ENCODE measurements at regions not wholly inside any gene's neighbourhood (a gene's known extent, or its start where the extent isn't known, plus 50 kb on each side); places are given as distances from the start of the nearest gene placed in this dataset.

- no peak for TF ChIP-seq POLR2A (IDR thresholded peaks at IDR 0.05)
- TF ChIP-seq, protein P1, sequence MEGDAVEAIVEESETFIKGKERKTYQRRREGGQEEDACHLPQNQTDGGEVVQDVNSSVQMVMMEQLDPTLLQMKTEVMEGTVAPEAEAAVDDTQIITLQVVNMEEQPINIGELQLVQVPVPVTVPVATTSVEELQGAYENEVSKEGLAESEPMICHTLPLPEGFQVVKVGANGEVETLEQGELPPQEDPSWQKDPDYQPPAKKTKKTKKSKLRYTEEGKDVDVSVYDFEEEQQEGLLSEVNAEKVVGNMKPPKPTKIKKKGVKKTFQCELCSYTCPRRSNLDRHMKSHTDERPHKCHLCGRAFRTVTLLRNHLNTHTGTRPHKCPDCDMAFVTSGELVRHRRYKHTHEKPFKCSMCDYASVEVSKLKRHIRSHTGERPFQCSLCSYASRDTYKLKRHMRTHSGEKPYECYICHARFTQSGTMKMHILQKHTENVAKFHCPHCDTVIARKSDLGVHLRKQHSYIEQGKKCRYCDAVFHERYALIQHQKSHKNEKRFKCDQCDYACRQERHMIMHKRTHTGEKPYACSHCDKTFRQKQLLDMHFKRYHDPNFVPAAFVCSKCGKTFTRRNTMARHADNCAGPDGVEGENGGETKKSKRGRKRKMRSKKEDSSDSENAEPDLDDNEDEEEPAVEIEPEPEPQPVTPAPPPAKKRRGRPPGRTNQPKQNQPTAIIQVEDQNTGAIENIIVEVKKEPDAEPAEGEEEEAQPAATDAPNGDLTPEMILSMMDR (IDR thresholded peaks at IDR 0.05): no peak
- Histone ChIP-seq H3K9me3 (no peaks in the 10 kb centered on the region), H3K4me3 (no peak overlapping the region), H3K36me3 (no peaks in the 10 kb centered on the region), H3K27me3 (replicated peaks; ENCODE audit: insufficient read depth) (no peaks in the 10 kb centered on the region), H3K4me1 (replicated peaks) (no peaks in the 10 kb centered on the region), H3K27ac (no peak overlapping the region)
- intact Hi-C loops (cut with DNase I): no loop called here
- no peak for DNase-seq (ENCODE audit: low spot score)
- 87% methylated on average over 4 of the region's 4 CpGs for WGBS
Measured at GRCh38 chr1:105492921-105493320, 1563.6 kb upstream of the PRMT6 start.

GRCh38 chr1:105516068-105516467 is 1540.4 kb upstream of the PRMT6 start:
- intact Hi-C loops (cut with DNase I): no loop called here
- Histone ChIP-seq H3K27ac (no peak overlapping the region), H3K4me1 (replicated peaks) (no peaks in the 10 kb centered on the region), H3K9me3 (no peaks in the 10 kb centered on the region), H3K4me3 (no peak overlapping the region), H3K27me3 (replicated peaks; ENCODE audit: insufficient read depth) (no peaks in the 10 kb centered on the region), H3K36me3 (no peaks in the 10 kb centered on the region)
- TF ChIP-seq, protein P1 (IDR thresholded peaks at IDR 0.05): no peak
- no peak for TF ChIP-seq POLR2AphosphoS5 (IDR thresholded peaks at IDR 0.05)
- no peak for TF ChIP-seq POLR2A (IDR thresholded peaks at IDR 0.05)
- DNase-seq (ENCODE audit: low spot score): no peak
- 90% methylated on average over 1 of the region's 1 CpG for WGBS

DNA sequence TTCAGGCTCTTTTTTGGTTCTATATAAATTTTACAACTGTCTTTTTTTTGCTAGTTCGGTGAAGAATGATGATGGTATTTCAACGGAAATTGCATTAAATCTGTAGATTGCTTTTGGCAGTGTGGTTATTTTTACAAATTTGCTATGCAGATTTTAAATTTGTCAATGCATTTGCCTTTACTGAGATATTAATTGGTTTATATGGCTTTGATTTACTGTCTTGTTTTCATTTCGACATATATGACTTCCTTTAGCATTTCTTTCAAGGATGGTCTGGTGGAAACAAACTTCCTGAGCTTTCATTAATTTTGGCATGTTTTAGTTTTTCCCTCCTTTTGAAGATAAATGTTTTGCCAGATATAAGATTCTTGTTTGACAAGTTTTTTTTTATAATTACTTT is 1522.5 kb upstream of the PRMT6 start:
- intact Hi-C loops (cut with DNase I): no loop called here
- no peaks in the 10 kb centered on the region for H3K9me3 ChIP-seq
- H3K4me1 ChIP-seq (replicated peaks): no peaks in the 10 kb centered on the region
- 61% methylated on average over 3 of the region's 3 CpGs for WGBS
- H3K27ac ChIP-seq: no peak overlapping the region
- no peak for DNase-seq (ENCODE audit: low spot score)
- H3K4me3 ChIP-seq: no peak overlapping the region
- no peaks in the 10 kb centered on the region for H3K27me3 ChIP-seq (replicated peaks; ENCODE audit: insufficient read depth)
- TF ChIP-seq, protein P1 (IDR thresholded peaks at IDR 0.05): no peak
- TF ChIP-seq POLR2A (IDR thresholded peaks at IDR 0.05): no peak
- TF ChIP-seq POLR2AphosphoS5 (IDR thresholded peaks at IDR 0.05): no peak
- H3K36me3 ChIP-seq: no peaks in the 10 kb centered on the region

DNA sequence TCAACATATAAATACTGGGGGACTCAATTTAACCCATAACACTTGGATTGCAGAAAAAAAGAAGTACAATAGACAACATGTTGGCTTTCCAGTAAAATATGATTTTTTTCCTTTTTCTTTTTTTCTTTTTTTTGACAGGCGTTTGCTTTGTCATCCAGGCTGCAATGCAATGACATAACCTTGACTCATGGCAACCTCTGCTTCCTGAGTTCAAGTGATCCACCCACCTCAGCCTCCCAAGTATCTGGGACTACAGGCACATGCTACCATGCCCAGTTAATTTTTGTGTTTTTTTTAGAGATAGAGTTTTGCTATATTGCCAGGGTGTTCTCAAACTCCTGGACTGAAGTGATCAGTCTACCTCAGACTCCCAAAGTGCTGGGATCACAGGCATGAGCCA is 1512.0 kb upstream of the PRMT6 start:
- intact Hi-C loops (cut with DNase I): no loop called here
- H3K27me3 ChIP-seq (replicated peaks; ENCODE audit: insufficient read depth): no peaks in the 10 kb centered on the region
- 95% methylated on average over 1 of the region's 1 CpG for WGBS
- H3K27ac ChIP-seq: no peak overlapping the region
- TF ChIP-seq, protein P1 (IDR thresholded peaks at IDR 0.05): no peak
- TF ChIP-seq POLR2AphosphoS5 (IDR thresholded peaks at IDR 0.05) (no peak), POLR2A (IDR thresholded peaks at IDR 0.05) (no peak)
- H3K4me3 ChIP-seq: no peak overlapping the region
- H3K9me3 ChIP-seq: no peaks in the 10 kb centered on the region
- no peaks in the 10 kb centered on the region for H3K4me1 ChIP-seq (replicated peaks)
- no peaks in the 10 kb centered on the region for H3K36me3 ChIP-seq
- no peak for DNase-seq (ENCODE audit: low spot score)

DNA sequence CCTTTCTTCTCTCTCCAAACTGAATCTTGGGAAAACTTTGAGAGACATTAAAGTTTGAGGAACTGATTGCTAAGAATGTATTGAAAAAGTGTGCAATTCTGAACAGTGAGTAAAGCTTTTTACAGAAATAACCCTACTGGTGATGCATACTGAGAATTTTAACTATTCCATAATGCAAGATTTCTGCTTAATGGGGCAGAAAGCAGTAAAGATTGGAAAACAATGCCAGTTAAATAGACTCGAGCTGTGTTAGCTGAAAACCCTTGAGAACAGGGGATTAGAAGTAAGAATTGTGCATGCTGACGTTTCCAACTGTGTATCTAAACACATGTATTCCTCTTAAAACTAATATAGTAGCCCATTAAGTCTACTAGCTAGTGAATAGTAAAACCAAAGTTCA is 1500.2 kb upstream of the PRMT6 start:
- H3K9me3 ChIP-seq: no peaks in the 10 kb centered on the region
- H3K27me3 ChIP-seq (replicated peaks; ENCODE audit: insufficient read depth): no peaks in the 10 kb centered on the region
- H3K4me1 ChIP-seq (replicated peaks): no peaks in the 10 kb centered on the region
- H3K27ac ChIP-seq: no peak overlapping the region
- DNase-seq (ENCODE audit: low spot score): no peak
- 55% methylated on average over 2 of the region's 2 CpGs for WGBS
- no peak overlapping the region for H3K4me3 ChIP-seq
- TF ChIP-seq POLR2AphosphoS5 (IDR thresholded peaks at IDR 0.05): no peak
- TF ChIP-seq POLR2A (IDR thresholded peaks at IDR 0.05): no peak
- TF ChIP-seq, protein P1 (IDR thresholded peaks at IDR 0.05): no peak
- intact Hi-C loops (cut with DNase I): no loop called here
- no peaks in the 10 kb centered on the region for H3K36me3 ChIP-seq
